HG03469 (cell line): ENCODE measurements at regions not wholly inside any gene's neighbourhood (a gene's known extent, or its start where the extent isn't known, plus 50 kb on each side); places are given as distances from the start of the nearest gene placed in this dataset.

Source experiments
- ATAC-seq: cut with Tn5 transposase; IDR thresholded peaks from one replicate; pipeline ENCODE4 v1.9.1; 2021; ENCODE audit warnings: mild to moderate bottlenecking, moderate library complexity, moderate number of reproducible peaks; ENCODE audit not compliant: unreplicated experiment

DNA sequence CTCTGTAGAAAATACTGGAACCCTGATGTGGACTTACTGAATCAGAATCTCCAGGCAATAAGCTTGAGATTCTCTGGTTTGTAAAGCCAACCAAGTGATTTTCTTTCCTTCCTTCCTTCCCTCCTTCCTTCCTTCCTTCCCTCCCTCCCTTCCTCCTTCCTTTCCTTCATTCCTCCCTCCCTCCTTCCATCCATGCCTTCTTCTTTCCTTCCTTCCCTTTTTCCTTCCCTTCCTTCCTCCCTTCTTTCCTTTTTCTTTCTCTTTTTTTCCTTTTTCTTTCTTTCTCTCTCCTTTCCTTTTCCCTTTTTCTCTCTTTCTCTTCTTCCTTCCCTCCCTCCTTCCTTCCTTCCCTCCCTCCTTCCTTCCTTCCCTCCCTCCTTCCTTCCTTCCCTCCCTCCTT lies 450.8 kb downstream of the GRXCR1 start:
- no peak for ATAC-seq

DNA sequence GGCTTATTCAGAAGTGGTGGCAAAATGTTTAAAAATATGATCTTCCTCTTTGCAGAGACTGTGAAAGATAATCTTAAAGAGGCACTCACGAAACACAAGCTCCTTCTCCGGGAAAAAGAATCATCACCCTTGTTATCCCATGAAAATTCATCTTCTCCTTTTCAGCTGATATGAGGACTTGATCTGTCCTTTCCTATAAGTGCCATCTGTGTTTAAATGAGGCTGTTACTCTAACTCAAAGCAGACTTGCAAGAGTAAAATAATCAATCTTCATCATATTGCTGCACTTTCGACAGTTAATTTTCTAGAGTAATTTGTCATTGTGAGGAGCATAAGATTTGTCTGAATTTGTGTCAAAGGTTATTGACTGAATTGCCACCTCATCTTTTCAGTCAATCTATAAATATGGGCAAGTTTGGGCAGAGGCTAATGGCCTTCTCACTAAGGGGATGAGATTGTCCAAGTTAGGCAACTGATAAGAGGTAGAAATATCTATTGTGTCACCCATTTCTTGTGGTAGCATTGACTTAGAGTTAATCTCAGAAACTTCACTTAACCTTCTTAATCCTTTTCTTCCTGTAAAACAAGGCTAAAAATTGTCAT lies 452.9 kb downstream of the GRXCR1 start:
- no peak for ATAC-seq

DNA sequence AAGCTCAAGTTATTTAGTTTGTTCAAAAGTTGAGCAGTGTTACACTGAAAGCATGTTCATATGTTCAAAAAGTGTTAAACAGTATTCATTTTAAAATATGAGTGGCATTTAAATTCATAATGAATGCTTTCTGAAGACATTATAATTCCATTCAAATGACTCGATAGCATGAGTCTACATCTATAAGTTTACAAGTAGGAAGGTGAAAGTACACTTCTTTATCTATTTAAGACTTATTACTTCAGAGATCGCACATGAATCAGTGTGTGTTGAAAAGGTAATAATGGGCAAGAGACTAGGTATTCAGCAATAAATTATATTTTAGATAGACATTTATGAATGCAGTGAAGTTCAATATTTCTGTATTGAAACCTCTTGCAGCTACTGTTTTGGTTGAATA lies 456.1 kb downstream of the GRXCR1 start:
- ATAC-seq = no peak

DNA sequence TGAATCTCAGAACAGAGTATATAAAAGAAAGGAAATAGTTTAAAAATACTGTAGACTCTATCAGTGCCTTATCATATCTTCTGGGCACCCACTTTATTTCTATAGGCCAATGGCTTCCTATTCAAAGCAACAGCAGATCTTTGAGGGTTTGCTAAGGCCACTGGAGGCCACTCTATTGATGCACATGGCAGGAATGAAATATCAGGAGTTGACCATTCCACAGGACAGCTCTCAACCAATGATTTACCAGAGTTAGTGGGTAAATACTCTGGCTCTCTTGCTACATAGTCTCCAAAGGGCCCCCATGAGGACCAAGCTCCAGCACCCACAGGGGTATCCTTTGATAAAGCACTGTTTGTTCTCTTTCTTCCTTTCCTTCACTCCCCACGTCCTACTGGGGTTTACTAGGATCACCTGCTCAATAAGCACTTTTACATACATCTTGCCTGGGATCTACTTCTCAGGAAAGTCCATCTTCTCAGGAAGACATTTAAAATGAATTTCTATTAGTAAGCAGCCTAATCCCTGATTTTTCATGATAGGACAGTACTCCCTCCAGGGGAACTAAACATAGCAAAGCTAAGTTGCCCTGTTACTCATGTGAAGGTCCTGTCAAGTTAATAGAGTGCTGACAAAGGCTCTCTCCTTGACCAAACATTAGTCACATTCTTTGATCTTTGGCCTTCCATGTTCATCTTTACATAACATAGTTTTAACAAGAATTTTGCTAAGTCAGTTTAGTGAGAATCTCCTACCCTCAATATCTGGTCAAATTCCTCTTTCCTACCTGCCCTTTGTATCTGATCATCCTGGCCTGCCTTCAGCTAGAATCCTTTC lies 459.7 kb downstream of the GRXCR1 start:
- ATAC-seq = no peak

DNA sequence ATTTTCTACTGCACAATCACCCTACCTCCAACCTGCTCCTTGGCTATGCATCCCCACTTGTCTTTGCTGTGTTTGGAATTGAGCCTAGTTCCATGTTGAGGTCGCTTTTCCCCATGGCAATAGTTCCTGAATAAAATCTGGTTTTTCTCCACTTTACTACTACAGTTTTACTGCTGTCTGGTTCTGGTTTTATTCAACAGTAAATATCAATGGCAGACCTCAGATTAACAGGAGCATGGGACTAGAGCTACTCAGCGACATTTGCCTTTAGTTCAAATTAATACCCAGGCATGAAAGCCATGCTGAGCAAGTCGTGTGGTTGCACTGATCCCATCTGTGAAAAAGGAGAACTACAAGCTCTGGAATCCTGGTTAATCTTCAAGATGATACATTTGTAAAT lies 460.3 kb downstream of the GRXCR1 start:
- ATAC-seq = no peak

DNA sequence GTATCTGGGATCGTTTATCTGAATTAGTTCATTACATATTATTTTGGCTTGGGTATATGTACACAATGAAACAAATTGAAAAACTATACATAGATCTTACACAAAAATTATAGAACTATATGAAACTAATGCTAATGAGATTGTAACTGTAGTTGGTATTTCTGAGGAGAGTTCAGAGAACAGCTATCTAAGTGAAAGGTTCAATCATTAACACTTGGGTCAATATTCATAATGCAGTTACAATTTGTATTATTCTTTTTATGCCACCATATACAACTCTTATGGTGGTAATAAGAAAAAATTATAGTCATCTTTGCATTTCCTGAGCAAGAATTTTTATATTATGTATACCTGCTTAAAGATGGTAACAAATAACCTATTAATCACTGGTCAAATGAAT lies 461.0 kb downstream of the GRXCR1 start:
- ATAC-seq = no peak

DNA sequence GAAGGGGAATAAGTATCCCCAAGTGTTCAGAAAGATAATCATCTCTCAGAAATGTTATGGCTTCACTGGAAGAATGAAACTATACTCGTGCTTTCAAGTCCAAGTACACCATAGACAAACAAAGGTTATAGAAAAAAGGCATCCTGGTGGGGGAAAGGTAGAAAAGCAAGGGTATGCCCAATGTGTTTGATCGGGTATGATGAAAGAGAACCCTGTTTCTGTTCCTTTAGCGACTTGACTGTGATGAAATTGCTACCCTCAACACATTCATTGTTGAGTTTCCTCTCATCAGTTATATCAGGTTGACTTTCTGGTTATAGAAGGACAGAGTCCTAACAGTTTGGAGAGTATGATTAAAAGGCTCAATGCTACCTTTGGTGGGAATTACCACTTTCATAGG lies 464.3 kb downstream of the GRXCR1 start:
- ATAC-seq = no peak

DNA sequence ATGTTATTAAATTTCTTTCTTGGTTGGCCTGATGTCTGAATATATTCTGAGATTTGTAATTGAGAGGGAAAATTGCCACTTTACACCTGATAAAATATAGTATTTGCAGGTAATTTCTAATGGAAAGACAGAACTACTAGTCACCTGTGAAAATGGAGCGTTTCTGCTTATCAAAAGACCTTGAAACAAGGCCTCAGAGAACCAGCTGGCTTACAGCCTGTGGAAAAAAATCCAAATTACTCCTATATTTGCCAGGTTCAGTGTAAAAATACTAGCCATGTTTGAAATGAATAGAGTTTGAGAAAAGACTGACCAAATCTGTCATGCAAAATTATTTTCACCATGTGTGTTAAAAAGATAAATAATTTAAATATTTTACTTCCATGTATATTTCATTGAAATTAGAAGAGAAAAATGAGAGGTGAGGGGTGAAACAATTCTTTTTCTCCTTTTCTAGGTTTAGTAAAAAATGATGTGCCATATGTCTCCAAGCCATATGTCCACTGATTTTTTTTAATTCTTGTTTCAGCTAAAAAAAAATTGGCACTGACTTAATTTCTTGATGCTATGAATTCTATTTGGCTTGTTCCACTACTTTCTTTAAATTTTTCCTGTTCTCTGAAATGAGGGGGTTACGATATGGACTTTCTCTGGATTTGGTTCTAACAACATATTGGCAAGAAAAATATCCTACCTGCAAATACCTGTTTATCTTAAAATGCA lies 464.9 kb downstream of the GRXCR1 start:
- ATAC-seq = no peak

DNA sequence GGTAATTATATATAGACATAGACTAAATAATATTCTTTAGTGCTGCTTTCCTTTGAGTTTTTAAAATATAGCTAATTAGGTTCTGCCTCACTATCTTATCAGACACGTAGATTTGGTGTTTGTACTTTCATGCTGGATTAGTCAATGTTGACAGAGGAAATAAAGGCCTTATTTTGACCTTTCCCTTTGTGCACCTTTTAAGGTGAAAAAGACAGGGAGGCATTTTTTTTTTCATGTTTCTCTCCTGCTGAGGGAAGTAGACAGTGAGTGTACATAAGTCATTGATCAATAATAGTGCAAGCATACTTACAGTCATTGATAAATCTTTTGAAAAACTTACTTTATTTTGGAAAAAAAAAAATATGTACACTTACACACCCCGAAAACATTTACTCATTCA lies 467.8 kb downstream of the GRXCR1 start:
- no peak for ATAC-seq

DNA sequence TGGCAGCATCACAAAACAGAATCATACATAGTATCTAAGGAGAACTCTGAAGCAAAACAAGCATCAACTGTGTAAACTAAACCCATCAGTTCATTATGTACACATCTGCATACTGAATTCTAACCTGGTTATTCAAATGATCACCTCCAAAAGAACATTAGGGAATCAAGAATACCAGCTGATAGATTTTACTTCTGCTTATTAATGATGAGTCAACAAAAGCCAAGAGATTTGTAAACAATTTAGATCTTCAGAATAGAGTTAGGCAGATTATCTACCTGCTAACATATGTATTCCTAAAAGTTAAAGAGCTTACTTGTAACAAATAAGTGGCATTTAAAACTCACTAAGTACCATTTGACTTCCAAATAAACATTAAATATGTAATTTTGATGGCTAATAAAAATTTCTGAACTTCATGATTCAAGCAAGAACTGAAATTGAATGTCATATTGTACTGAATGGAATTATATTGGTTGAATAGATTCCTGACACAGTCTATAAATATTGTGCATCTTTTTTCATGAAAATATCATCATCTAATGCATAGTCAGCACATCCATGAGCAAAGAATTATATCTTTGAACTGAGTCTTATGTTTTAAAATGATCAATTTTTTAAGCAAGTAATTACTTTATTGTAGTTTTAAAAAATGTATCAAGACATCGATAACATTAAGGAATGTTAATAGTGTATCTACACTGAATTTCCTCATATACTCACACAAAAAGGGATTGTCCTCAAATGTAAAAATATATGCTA lies 470.5 kb downstream of the GRXCR1 start:
- ATAC-seq = no peak

DNA sequence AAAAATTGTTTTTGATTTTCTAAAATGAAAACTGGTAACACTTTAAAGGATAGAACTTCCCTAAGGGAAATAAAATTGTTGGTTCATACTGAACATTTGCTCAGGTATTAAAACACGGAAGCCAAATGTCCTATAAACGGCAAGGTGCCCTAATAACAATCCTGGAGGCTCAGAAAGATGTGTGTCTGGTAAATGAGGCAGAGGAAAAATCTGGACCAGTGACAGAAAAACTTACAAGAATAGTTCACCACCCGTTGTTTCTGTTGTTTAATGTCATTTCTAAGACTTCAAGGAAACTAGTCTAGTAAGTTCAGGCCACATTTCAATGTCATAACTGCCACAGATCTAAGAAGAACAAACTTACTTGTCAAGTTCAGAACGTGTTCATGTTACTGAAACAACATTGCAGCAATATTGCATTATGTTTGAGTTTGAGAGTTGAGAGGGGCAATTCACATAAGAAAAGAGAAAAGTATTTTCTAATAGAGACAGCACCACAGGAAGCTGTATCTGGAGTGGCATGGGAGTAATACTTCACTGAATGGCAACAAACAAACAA lies 476.6 kb downstream of the GRXCR1 start:
- no peak for ATAC-seq

DNA sequence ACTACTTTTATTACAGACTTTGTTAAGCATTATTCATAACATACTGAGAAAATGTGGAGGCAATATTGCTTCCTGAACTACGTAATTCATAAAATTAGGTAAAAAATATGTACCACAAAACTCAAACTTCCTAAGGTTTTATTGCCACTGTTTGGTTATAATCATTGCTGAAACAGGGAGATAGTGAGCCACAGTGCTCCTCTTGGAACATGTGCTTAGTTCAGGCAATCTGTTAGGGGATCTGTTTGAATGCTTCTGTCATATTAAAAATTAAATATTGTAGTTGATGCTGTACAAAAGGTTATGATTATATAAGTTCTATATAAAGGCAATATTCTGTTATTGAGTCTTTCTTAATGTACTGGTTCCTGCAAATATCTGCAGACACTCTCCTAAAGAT lies 480.7 kb downstream of the GRXCR1 start:
- no peak for ATAC-seq

DNA sequence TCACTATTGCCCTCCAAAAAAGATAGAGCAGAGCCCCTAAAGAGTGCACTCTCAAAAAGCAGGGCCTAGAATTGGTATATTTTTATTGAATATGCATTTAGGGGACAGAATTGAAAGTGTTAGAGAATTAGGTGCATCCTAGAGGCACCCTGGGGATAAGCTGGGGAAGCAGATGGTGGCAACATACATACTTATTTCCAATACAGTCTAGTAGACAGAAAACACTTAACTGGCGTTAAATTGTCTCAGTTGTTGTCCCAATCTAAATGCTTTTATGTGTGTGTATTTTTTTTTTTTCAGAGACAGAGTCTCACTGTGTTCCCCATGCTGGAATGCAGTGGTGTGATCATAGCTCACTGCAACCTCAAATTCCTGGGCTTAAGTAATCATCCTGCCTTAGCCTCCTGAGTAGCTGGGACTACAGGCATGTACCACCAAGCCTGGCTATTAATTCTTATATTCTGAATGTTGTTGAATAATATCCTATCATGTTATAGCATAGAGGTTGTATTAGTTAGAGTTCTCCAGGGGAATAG lies 481.8 kb downstream of the GRXCR1 start:
- ATAC-seq = no peak

DNA sequence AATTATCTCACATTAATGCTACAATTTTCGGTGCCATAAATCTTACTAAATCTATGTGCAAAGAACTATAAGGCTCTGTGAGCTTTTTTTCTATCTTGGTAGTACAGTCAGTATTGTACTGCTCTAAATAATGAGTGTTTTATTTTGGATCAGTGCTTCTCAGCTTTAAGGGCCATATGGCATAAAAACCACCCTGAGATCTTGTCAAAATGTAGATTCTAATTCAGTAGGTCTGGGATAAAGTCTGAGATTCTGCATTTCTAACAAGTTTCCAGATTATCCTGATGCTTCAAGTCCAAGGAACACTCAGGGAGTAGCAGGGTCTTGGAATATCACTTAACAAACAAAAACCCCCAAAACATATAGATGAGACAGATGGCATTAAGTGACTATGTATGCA lies 486.5 kb downstream of the GRXCR1 start:
- ATAC-seq = no peak

DNA sequence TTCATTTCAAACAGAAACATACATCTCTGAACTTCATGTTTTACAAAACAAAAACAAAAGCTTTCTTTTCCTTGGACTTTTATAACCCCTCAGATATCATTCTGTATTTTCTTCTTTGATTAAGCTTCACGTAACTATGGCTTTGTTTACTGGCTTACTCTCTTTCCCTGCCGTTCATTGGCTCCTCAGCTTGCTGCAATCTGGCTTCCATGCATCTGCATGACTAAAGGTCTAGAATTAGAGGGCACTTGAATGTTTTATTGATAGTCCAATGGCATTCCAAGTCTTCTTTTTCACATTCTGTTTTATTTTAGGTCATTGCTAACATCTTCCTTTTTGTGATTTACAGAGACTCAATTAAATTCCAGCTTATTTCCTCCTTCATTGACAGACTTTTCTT lies 487.6 kb downstream of the GRXCR1 start:
- no peak for ATAC-seq

DNA sequence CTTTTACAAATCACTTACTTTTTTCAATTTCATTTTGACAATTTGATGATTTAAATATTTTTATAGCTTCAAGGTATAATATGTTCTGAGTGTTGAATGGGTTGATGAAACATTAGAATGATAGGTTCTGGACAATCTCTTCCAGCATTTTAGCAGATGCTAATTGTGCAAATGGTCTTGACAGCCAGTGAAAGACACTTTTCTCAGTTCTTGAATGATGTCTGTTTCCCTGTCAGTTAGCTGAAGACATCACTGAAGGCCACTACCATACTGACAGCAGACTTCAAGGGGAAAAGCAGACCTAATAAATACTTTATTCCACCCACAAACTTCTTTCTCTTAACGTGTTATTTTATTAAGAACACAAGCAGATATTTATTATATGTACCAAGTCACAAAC lies 498.6 kb downstream of the GRXCR1 start:
- ATAC-seq = no peak

DNA sequence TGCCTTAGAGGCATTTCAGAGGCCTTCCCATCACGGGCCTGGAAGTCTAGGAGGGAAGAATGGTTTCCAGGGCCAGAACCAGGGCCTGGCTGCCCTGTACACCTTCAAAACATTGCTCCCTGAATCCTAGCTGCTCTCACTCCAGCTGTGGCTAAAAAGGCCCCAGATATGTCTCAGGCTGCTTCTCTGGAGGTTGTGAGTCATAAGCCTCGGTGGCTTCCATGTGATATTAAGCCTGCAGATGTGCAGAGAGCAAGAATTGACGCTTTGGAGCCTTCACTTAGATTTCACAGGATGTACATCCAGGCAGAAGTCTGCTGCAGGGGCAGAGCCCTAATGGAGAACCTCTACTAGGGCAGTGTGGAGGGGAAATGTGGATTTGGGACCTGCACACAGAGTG lies 502.5 kb downstream of the GRXCR1 start:
- ATAC-seq = no peak

DNA sequence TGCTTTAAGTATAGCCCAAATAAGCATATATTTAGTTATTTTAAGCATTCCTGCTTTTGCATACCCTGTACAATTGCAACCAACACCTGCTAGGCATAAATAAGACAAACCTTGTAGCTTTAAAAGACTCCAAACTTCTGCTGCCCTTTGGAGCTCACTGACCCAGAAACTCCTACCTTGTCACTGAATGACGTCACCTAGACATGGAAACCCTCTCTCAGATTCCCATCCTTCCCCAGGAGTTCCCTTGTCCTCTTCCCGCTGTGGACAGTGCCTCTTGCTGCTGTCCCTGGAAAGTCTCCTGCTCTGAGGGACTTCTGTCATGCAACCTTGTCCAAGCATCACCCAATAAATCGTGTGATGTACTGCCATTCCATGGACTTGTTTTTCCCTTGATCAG lies 507.2 kb downstream of the GRXCR1 start:
- no peak for ATAC-seq

DNA sequence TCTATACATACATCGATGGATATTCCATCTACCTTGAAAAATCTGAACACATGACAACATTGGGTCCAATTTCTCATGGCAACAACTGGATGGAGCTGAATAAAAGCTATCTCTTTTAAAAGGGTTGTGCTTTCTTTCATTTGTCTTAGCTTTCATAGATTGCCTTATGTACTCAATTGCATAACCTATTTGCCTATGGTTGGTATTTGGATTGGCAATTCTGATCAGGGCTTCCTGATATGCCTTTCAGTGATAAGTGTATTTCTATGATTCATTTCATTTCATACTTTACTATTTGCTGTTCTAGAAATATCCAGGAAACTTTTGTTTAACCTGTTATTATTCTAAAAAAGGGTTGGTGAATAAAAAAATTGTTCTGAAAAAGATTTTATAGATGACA lies 509.9 kb downstream of the GRXCR1 start:
- ATAC-seq = no peak

DNA sequence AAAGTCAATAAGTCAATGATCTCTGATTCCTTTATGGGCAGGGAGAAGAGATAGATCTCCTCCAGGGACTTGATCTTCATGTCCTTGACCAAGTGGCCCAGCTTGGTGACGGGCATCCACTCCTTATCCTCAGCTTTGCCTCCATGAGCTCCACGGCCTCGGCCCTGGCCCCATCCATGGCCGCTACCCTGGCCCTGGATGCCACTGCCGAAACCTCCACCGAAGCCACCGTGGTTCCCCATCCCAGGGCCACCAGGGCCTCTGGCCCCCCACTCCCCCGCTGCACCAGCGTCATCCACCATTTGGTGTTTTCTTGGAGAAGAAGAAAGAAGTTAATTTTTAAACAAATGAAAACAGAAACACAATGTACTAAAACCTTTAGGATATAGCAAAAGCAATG lies 518.1 kb downstream of the GRXCR1 start:
- ATAC-seq = no peak

DNA sequence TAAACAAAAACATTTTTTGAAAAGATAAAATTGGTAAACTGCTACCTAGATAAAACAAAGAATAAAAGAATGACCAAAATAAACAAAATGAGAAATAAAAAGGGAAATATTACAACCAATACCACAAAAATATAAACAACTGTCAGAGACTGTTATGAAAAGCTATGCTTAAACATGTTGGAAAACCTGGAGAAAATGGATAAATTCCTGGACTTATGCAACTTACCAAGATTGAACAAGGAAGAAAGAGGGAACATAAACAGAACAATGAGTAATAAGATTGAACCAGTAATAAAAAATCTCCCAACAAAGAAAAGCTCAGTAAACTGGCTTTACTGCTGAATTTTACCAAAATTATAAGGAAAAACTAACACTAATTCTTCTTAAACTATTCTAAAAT lies 518.7 kb downstream of the GRXCR1 start:
- no peak for ATAC-seq
